ENCODE measurements at regions not wholly inside any gene's neighbourhood (a gene's known extent, or its start where the extent isn't known, plus 50 kb on each side); places are given as distances from the start of the nearest gene placed in this dataset.

DNA sequence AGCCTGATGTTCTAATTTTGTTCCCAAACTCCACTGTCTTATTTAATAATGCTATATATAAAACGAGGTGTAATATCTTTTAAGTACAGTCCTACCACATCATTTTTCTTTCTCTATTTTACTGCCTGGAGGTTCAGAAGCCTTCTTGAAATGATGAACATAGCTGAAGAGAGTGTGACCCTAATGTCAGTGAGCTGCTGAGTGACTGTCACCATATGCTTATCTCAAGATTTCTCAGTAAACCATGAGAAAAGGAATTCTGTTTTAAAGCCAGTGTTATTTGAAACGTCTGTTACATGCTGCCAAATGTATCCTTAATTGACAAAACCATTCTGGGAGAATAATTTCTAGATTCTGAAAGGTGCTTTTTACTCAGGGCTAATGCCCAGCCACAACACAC is 503.5 kb upstream of the TMPRSS15 start:
- WGBS, 2 donors, result 34 to 40% methylated on average over 2 of the region's 2 CpGs
- DNase-seq (no peak), ATAC-seq (ENCODE audit: low FRiP score in 2 of 2) (no peak)
- H3K36me3 ChIP-seq, result no peaks in the 10 kb centered on the region
- no peak for TF ChIP-seq POLR2A (IDR thresholded peaks at IDR 0.05)
- no peak for TF ChIP-seq POLR2AphosphoS5 (IDR thresholded peaks at IDR 0.05)
- no peak for TF ChIP-seq EP300 (IDR thresholded peaks at IDR 0.05)
- TF ChIP-seq, protein P1, sequence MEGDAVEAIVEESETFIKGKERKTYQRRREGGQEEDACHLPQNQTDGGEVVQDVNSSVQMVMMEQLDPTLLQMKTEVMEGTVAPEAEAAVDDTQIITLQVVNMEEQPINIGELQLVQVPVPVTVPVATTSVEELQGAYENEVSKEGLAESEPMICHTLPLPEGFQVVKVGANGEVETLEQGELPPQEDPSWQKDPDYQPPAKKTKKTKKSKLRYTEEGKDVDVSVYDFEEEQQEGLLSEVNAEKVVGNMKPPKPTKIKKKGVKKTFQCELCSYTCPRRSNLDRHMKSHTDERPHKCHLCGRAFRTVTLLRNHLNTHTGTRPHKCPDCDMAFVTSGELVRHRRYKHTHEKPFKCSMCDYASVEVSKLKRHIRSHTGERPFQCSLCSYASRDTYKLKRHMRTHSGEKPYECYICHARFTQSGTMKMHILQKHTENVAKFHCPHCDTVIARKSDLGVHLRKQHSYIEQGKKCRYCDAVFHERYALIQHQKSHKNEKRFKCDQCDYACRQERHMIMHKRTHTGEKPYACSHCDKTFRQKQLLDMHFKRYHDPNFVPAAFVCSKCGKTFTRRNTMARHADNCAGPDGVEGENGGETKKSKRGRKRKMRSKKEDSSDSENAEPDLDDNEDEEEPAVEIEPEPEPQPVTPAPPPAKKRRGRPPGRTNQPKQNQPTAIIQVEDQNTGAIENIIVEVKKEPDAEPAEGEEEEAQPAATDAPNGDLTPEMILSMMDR (IDR thresholded peaks at IDR 0.05), result no peak
- H3K4me1 ChIP-seq, result no peaks in the 10 kb centered on the region
- H3K27me3 ChIP-seq, result no peaks in the 10 kb centered on the region
- H3K4me3 ChIP-seq, result no peak overlapping the region
- H3K9me3 ChIP-seq, result no peaks in the 10 kb centered on the region
- H3K27ac ChIP-seq, result no peak overlapping the region

DNA sequence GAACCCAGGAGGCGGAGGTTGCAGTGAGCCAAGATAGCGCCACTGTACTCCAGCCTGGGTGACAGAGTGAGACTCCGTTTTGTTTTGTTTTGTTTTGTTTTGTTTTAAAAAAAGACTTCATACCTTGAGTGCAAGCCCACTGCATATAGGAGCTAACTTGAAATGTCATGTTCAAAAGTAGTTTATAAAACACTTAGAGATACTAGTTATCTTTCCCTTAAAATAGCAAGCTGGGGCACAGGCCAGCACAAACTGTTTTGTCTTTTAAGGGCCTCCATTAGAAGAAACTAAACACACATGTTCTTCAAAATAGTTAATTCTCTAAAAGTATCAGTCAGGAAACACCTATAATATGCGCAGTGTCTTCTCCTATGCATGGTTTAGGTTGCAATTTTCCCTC is 505.1 kb upstream of the TMPRSS15 start:
- WGBS, 2 donors, result 79 to 89% methylated on average over 4 of the region's 4 CpGs
- H3K4me3 ChIP-seq, result no peak overlapping the region
- DNase-seq (no peak), ATAC-seq (ENCODE audit: low FRiP score in 2 of 2) (no peak)
- no peaks in the 10 kb centered on the region for H3K4me1 ChIP-seq
- TF ChIP-seq EP300 (IDR thresholded peaks at IDR 0.05) (no peak), POLR2A (IDR thresholded peaks at IDR 0.05) (no peak), POLR2AphosphoS5 (IDR thresholded peaks at IDR 0.05) (no peak)
- TF ChIP-seq, protein P1 (IDR thresholded peaks at IDR 0.05), result no peak
- no peak overlapping the region for H3K27ac ChIP-seq
- no peaks in the 10 kb centered on the region for H3K27me3 ChIP-seq
- H3K36me3 ChIP-seq, result no peaks in the 10 kb centered on the region
- H3K9me3 ChIP-seq, result peaks cover 0 to 7% (median 0%) of the 10 kb centered on the region in 4 donors

DNA sequence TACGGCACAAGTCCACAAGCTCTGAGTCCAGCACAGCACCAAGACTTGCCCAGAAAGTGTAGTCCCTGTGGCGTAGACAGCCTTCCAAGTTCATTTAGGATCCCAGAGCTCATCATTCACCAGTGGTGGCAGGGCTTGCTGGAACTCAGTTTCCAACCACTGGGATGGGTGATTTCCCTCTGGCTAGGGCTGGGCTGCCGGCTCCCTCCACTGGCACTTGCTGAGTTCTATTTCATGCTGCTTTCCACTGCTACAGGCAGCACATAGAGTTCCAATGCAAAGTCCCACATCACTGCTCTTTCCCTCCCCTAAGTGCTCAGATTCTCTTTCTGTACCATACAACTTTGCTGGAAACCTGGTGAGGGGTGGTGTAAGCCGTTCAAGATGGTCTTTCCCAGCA is 510.3 kb upstream of the TMPRSS15 start:
- no peak for ATAC-seq (ENCODE audit: low FRiP score in 2 of 2)
- no peak overlapping the region for H3K4me3 ChIP-seq
- WGBS, 2 donors, result 72 to 89% methylated on average over 4 of the region's 4 CpGs
- no peak overlapping the region for H3K27ac ChIP-seq
- H3K27me3 ChIP-seq, result no peaks in the 10 kb centered on the region
- peaks cover 0 to 7% (median 0%) of the 10 kb centered on the region in 4 donors for H3K9me3 ChIP-seq
- TF ChIP-seq EP300 (IDR thresholded peaks at IDR 0.05), result no peak
- TF ChIP-seq POLR2AphosphoS5 (IDR thresholded peaks at IDR 0.05), result no peak
- no peak for TF ChIP-seq POLR2A (IDR thresholded peaks at IDR 0.05)
- TF ChIP-seq, protein P1 (IDR thresholded peaks at IDR 0.05), result no peak
- H3K36me3 ChIP-seq, result no peaks in the 10 kb centered on the region
- no peak for DNase-seq
- H3K4me1 ChIP-seq, result no peaks in the 10 kb centered on the region

DNA sequence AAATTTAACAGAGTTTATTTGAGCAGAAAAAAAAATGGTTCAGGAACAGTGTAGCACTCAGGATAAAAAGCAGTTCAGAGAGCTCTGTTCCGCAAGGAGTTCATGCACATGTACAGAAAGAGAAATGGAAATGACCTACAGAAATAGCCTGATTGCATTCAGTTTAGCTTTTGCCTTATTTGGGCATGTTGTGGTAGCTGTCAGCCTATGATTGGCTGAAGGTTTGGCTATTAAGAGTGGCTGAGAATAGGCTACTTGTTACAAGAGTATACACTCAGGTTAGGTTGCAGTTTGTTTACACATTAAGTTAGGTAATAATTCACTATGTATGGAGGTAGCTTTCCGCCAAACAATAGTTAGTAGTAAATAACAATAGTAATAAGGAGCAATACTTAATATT is 511.0 kb upstream of the TMPRSS15 start:
- Histone ChIP-seq H3K27ac (no peak overlapping the region), H3K4me3 (no peak overlapping the region), H3K4me1 (no peaks in the 10 kb centered on the region), H3K27me3 (no peaks in the 10 kb centered on the region), H3K36me3 (no peaks in the 10 kb centered on the region), H3K9me3 (peaks cover 0 to 7% (median 0%) of the 10 kb centered on the region in 4 donors)
- TF ChIP-seq POLR2A (IDR thresholded peaks at IDR 0.05), result no peak
- TF ChIP-seq, protein P1 (IDR thresholded peaks at IDR 0.05), result no peak
- TF ChIP-seq POLR2AphosphoS5 (IDR thresholded peaks at IDR 0.05), result no peak
- no peak for TF ChIP-seq EP300 (IDR thresholded peaks at IDR 0.05)
- ATAC-seq (ENCODE audit: low FRiP score in 2 of 2) (no peak), DNase-seq (no peak)
- WGBS, 2 donors, result 92 to 95% methylated on average over 2 of the region's 2 CpGs

DNA sequence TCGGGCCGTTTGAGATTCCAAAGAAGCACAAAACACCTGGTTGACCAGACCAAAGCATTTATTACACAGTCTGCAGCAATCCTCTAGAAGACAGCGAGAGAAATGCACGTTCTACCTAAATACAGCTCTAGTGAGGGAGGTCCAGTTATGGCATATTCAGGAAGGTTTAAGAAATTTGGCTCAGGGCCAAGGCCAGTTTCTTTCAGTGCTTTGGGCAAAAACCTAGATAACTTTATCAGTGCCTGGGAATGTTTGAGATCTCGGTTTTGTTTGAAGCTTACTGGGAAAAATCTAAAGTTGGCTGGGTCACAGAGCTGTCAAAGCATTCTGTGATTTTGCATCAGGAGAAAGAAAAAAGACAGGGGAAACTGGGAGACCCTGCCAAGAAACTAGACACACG is 514.0 kb upstream of the TMPRSS15 start:
- no peak for ATAC-seq (ENCODE audit: low FRiP score in 2 of 2)
- Histone ChIP-seq H3K4me1 (no peaks in the 10 kb centered on the region), H3K27me3 (no peaks in the 10 kb centered on the region), H3K36me3 (no peaks in the 10 kb centered on the region), H3K9me3 (peaks cover 0 to 4% (median 0%) of the 10 kb centered on the region in 4 donors), H3K27ac (no peak overlapping the region), H3K4me3 (no peak overlapping the region)
- WGBS, 2 donors, result 45 to 53% methylated on average over 6 of the region's 6 CpGs
- no peak for TF ChIP-seq POLR2AphosphoS5 (IDR thresholded peaks at IDR 0.05)
- TF ChIP-seq, protein P1 (IDR thresholded peaks at IDR 0.05), result no peak
- DNase-seq, result no peak
